Left ventricle myocardium superior (tissue), 1 donor: ENCODE measurements at regions not wholly inside any gene's neighbourhood (a gene's known extent, or its start where the extent isn't known, plus 50 kb on each side); places are given as distances from the start of the nearest gene placed in this dataset.
"Not testable (repeated sequence)": the region's sequence is repeated elsewhere in the genome, so short reads cannot be mapped to it uniquely, and the experiment has no call there.

Experiments used
- ATAC-seq: fragments of 200-7000 bp; cut with Tn5 transposase; one replicate; pipeline ENCODE4 v1.9.1; 2020; ENCODE audit warnings: mild to moderate bottlenecking, moderate library complexity
- DNase-seq: peaks from one replicate; pipeline ENCODE4 v3.0.0-alpha.2; 2020
- intact Hi-C: fragments of 100-400 bp; cut with micrococcal nuclease; formaldehyde crosslinking; loops from one replicate; pipeline ENCODE4 v1.11.0; 2022
- donor health status: DM: no; HTN: yes; CAD: no; lungs with severe emphysema.

GRCh38 chr22:48639021-48639795 lies 1188.5 kb downstream of the BRD1 start:
- DNase-seq (no peak), ATAC-seq (no peak)
- intact Hi-C loops = no loop called here

GRCh38 chr22:48637231-48637630 lies 1190.4 kb downstream of the BRD1 start:
- ATAC-seq (no peak), DNase-seq (no peak)
- intact Hi-C loops = no loop called here

- intact Hi-C loops = no loop called here
- ATAC-seq (no peak), DNase-seq (no peak)
Observed at GRCh38 chr22:48636746-48637145, 1190.9 kb downstream of the BRD1 start.

GRCh38 chr22:48635816-48636215 lies 1191.9 kb downstream of the BRD1 start:
- intact Hi-C loops = no loop called here
- ATAC-seq (no peak), DNase-seq (no peak)

GRCh38 chr22:48635031-48635430 lies 1192.6 kb downstream of the BRD1 start:
- intact Hi-C loops = no loop called here
- ATAC-seq (no peak), DNase-seq (no peak)

DNA sequence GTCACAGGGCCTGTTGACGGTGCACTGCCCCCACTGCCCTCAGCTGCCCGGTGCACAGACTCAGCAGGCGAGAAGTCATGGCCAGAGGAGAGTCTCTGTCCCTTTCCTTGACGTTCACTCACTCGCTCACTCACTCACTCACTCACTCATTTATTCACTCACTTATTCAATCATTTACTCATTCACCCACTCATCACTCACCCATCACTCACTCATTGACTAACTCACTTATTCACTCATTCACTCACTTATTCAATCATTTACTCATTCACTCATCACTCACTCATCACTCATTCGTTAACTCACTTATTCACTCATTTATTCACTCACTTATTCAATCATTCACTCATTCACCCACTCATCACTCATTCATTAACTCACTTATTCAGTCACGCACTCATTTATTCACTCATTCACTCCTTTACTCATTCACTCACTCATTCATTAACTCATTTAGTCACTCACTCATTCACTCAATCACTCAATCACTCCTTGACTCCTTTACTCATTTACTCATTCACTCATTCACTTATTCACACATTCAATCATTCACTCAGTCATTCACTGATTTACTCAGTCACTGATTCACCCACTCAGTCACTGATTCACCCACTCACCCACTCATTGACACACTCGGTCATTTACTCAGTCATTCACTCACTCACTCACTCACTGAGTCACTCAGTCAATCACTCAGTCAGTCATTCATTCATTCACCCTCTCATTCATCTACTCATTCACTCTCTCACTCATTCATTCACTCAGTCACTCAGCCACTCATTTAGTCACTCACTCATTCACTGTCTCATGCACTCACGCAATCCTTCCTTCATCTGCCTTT lies 1193.5 kb downstream of the BRD1 start:
- DNase-seq (no peak), ATAC-seq (no peak)
- intact Hi-C loops = no loop called here

DNA sequence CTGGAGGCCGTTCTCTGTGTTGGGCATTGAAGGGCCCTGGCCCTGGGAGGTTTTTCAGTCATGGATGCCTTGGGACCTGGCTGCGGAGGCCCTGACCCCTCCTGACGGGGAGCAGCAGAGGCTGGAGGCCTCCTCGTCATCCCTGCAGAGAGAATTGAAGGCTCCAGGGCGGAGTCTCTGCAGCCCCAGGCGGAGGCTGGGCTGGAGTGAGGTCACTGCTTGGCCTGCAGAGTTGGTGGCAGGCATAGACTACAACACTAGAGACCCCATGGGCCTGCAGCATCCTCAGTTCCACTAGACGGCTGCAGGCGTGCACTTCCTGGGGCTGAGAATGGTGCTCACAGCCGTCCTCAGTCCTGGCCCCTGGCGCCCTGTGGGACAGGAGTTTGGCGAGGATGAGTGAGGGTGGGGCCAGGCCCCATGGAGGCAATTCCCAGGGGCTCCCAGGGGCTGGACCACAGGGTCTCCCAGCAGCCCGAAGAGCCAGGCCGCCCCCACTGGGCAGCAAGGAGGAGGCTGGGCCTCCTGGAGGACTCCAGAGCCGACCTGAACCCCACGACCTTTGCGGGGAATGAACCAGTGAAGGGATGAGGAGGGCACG lies 1194.9 kb downstream of the BRD1 start:
- ATAC-seq = no peak
- intact Hi-C loops = no loop called here
- DNase-seq = no peak

DNA sequence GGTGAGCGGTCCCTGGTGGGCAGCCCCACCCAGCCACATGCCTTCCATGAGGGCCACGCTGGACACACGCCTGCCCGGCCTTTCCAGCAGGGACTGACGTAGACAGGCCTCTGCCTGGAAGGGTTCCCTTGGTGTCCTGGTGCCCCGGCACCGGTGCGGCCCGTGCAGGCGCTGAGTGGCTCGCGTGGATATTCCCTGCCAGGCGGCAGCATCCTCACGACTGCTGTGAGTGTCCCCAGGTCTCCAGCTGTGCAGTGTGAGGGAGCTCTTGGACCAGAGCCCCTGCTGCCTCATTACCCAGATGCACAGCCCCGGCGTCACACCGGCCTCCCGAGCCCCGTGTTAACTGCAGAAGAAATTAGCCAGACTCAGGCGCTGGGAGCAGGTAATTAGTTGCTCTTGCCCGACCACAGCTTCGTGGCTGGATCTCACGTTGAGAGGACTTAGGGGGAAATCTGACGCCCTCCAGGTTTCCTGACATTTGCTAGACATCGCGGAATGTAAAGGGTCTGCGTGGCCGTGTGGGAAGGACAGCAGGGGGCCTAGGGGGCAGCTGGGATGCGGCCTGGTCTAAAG lies 1196.3 kb downstream of the BRD1 start:
- no peak for ATAC-seq
- intact Hi-C loops = no loop called here
- no peak for DNase-seq

DNA sequence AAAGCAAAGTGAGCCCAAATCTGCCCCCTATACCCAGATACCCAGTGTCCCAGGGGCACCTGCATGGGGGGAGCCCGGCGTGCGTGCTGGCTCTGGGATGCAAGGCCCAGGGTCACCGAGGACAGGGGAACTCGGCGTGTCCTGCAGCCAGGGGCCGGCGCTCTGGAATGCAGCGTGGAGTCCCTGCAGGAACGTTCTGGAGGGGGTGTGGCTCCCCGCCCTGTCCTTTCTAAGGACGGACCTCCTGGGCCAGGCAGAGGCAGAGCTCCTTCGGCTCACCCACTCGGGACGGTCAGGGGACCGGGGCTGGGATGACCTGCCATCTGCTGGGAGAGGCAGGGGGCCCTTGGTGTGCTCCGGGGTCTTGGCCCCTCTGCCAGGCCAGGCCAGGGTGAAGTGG lies 1196.8 kb downstream of the BRD1 start:
- intact Hi-C loops = no loop called here
- no peak for ATAC-seq
- no peak for DNase-seq

- ATAC-seq (no peak), DNase-seq (no peak)
- intact Hi-C loops = no loop called here
Observed at GRCh38 chr22:48630433-48630754, 1197.3 kb downstream of the BRD1 start.

- ATAC-seq (no peak), DNase-seq (no peak)
- intact Hi-C loops = no loop called here
Observed at GRCh38 chr22:48629631-48630432, 1197.8 kb downstream of the BRD1 start.

DNA sequence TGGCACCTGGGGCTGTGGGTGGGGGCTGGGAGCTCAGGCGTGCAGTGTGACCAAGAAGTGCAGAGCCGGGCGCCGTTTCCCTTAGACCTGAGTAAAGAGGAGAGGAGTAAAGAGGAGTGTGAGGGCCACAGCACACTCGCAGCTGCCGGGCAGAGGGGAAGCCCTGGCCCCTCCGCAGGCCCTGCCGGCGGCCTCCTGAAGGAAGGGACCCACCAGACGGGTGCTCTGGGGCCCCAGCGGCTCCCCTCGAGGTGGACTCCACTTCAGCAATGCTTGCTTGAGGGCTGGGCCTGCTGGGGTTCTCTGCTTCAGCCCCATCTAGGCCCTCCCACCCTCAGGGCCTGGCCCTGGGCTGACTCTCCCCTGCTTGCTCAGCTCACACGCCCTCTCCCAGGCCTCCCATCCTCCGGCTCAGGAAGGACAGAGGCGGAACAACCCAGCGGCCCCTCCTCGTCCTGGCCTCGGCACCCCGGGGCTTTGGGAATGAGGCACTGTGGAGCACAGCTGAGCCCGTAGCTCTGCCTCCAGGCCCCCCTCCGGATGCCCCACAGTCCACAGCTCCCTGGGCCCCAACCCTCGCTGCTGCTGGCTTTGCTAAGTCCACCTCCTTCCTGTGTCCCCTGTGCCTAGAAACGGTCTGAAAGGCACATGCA lies 1198.7 kb downstream of the BRD1 start:
- no peak for ATAC-seq
- DNase-seq = no peak
- intact Hi-C loops = no loop called here

- DNase-seq = no peak
- ATAC-seq = no peak
- intact Hi-C loops = no loop called here
Observed at GRCh38 chr22:48627966-48628365, 1199.7 kb downstream of the BRD1 start.

- no peak for DNase-seq
- intact Hi-C loops = no loop called here
Observed at GRCh38 chr22:48627203-48627602, 1200.5 kb downstream of the BRD1 start.

DNA sequence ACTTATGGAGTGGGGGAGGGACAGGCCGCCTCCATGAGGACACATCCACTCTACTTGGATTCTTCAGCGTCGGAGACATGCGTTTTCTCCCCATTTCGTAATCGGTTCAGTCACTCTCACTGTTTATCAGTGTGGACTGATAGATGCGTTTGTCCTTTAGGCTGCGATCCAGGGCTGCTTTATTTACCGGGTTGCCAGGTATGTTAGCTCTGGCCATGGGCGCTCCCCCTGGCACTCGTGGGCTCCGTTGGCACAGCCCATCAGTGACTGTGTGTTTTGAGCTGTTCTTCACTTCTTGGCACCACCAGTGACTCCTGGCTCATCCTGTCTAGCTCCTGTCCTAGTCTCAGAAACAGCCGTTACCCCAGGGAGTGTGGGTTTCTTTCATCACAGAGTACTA lies 1203.3 kb downstream of the BRD1 start:
- DNase-seq (no peak), ATAC-seq (no peak)
- intact Hi-C loops = no loop called here

More at GRCh38 chr22:48627203-48627602, 1200.5 kb downstream of the BRD1 start:
- no peak for ATAC-seq

DNA sequence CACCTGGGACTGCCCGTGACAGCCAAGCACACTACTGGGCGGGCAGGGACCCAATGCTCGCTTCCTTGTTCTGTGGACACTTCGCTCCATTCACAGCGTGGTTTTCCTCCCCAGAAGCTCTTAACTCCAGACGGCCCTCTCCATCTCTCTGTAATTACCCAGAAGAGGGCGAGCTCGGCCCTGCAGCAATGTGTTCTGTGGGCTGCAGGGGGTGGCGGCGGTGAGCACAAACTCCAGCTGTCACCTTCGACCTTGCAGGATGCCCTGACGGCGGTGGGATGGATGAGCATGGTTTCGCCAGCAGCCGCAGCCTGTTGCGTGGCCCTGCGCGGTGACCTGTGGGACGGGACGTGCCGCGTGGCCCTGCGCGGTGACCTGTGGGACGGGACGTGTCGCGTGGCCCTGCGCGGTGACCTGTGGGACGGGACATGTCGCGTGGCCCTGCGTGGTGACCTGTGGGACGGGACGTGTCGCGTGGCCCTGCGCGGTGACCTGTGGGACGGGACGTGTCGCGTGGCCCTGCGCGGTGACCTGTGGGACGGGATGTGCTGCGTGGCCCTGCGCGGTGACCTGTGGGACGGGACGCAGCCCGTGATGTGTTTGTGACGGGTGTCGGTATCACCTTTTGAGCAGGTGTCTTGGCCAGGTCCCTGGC lies 1204.7 kb downstream of the BRD1 start:
- DNase-seq (no peak), ATAC-seq (no peak)
- intact Hi-C loops = no loop called here

DNA sequence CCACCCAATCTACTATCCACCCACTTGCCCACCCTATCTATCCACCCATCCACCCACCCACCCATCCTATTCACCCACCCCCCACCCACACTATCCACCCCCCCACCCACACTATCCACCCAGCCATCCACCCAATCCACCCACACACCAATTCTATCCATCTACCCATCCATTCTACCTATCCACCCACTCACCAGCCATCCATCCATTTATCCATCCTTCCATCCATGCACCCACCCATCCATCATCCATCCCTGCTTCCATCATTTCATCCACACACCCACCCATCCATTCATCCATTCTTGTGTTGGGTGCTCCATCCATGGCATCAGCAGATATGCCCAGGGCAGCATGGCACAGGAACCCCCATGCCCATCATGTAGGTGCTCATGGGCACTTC lies 1206.6 kb downstream of the BRD1 start:
- DNase-seq (no peak), ATAC-seq (no peak)
- intact Hi-C loops = no loop called here

GRCh38 chr22:48620460-48620859 lies 1207.2 kb downstream of the BRD1 start:
- DNase-seq, intact Hi-C loops, ATAC-seq: not testable (repeated sequence)
